ENCODE measurements at regions not wholly inside any gene's neighbourhood (a gene's known extent, or its start where the extent isn't known, plus 50 kb on each side); places are given as distances from the start of the nearest gene placed in this dataset.
"Not testable (repeated sequence)": the region's sequence is repeated elsewhere in the genome, so short reads cannot be mapped to it uniquely, and the experiment has no call there.

GRCh38 chr9:24776226-24776625 lies 230.5 kb upstream of the IZUMO3 start:
- TF ChIP-seq CTCF (IDR thresholded peaks at IDR 0.05; ENCODE audit: insufficient read depth, low read depth, low read length, missing control alignments): no peak
- H3K4me3 ChIP-seq (ENCODE audit: low read depth, low read length): no peak overlapping the region
- DNase-seq (ENCODE audit: low read depth): no peak

GRCh38 chr9:24774199-24774598 lies 228.5 kb upstream of the IZUMO3 start:
- not testable (repeated sequence) for H3K4me3 ChIP-seq (ENCODE audit: low read depth, low read length); DNase-seq (ENCODE audit: low read depth)

- H3K4me3 ChIP-seq (ENCODE audit: low read depth, low read length): no peak overlapping the region
- no peak for TF ChIP-seq CTCF (IDR thresholded peaks at IDR 0.05; ENCODE audit: insufficient read depth, low read depth, low read length, missing control alignments)
- DNase-seq (ENCODE audit: low read depth): no peak
Measured at GRCh38 chr9:24766081-24766480, 220.4 kb upstream of the IZUMO3 start.

GRCh38 chr9:24765025-24765756 lies 219.5 kb upstream of the IZUMO3 start:
- DNase-seq (ENCODE audit: low read depth): no peak
- no peak for TF ChIP-seq CTCF (IDR thresholded peaks at IDR 0.05; ENCODE audit: insufficient read depth, low read depth, low read length, missing control alignments)

DNA sequence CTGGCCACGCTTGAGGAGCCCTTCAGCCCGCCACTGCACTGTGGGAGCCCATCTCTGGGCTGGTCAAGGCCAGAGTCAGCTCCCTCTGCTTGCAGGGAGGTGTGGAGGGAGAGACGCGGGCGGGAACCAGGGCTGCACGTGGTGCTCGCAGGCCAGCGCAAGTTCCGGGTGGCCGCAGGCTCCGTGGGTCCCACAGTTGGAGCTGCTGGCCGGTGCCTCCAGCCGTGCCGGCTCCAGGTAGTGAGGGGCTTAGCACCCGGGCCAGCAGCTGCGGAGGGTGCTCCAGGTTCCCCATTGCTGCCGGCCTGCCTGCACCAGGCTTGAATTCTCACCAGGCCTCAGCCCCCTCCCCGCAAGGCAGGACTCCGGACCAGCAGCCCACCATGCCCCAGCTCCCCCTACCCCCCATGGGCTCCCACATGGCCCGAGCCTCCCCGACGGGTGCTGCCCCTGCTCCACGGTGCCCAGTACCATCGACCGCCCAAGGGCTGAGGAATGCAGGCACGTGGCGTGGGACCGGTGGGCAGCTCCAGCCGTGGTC lies 192.8 kb upstream of the IZUMO3 start:
- no peak for TF ChIP-seq CTCF (IDR thresholded peaks at IDR 0.05; ENCODE audit: insufficient read depth, low read depth, low read length, missing control alignments)
- no peak for DNase-seq (ENCODE audit: low read depth)

More at GRCh38 chr9:24765025-24765756, 219.5 kb upstream of the IZUMO3 start:
- no peak overlapping the region for H3K4me3 ChIP-seq (ENCODE audit: low read depth, low read length)

GRCh38 chr9:24731754-24732153 lies 186.1 kb upstream of the IZUMO3 start:
- TF ChIP-seq CTCF (IDR thresholded peaks at IDR 0.05; ENCODE audit: insufficient read depth, low read depth, low read length, missing control alignments): no peak
- no peak overlapping the region for H3K4me3 ChIP-seq (ENCODE audit: low read depth, low read length)
- DNase-seq (ENCODE audit: low read depth): no peak

More for the DNA sequence above, 192.8 kb upstream of the IZUMO3 start:
- no peak overlapping the region for H3K4me3 ChIP-seq (ENCODE audit: low read depth, low read length)

GRCh38 chr9:24721621-24722020 lies 175.9 kb upstream of the IZUMO3 start:
- H3K4me3 ChIP-seq (ENCODE audit: low read depth, low read length): no peak overlapping the region
- DNase-seq (ENCODE audit: low read depth): no peak
- TF ChIP-seq CTCF (IDR thresholded peaks at IDR 0.05; ENCODE audit: insufficient read depth, low read depth, low read length, missing control alignments): no peak

All from GM12865 (cell line).